ENCODE measurements at regions not wholly inside any gene's neighbourhood (a gene's known extent, or its start where the extent isn't known, plus 50 kb on each side); places are given as distances from the start of the nearest gene placed in this dataset.

GRCh38 chr11:90669094-90669493, 446.2 kb upstream of the CHORDC1 start:
- H3K36me3 ChIP-seq (ENCODE audit: low read depth, low read length) = no peaks in the 10 kb centered on the region
- no peak overlapping the region for H2AFZ ChIP-seq (ENCODE audit: low read length)
- TF ChIP-seq EZH2 (IDR thresholded peaks at IDR 0.05; ENCODE audit: low read length, unreplicated experiment) (no peak), EZH2phosphoT487 (IDR thresholded peaks at IDR 0.05; ENCODE audit: borderline replicate concordance, low read length) (no peak), CTCF (conservative IDR thresholded peaks at IDR 0.05; ENCODE audit: low read depth, low read length) (no peak)
- intact Hi-C loops (cut with micrococcal nuclease) = no loop called here
- H3K9ac ChIP-seq (ENCODE audit: low read length) = no peak overlapping the region
- H3F3A ChIP-seq (ENCODE audit: low read length, unreplicated experiment) = no peaks in the 10 kb centered on the region
- no peak overlapping the region for H3K27ac ChIP-seq (ENCODE audit: low read length)
- no peaks in the 10 kb centered on the region for H3K79me2 ChIP-seq (ENCODE audit: low read length)
- no peaks in the 10 kb centered on the region for H3K9me3 ChIP-seq (ENCODE audit: low read length)
- H4K20me1 ChIP-seq (ENCODE audit: low read length) = no peaks in the 10 kb centered on the region
- CTCF ChIA-PET = no interaction called here
- H3K9me2 ChIP-seq (replicated peaks; ENCODE audit: low read length) = no peaks in the 10 kb centered on the region
- H3K4me1 ChIP-seq (ENCODE audit: insufficient read depth, low read length) = no peaks in the 10 kb centered on the region
- ATAC-seq (no peak), DNase-seq (no peak)
- H3K4me2 ChIP-seq (ENCODE audit: low read length) = no peak overlapping the region
- no peak overlapping the region for H3K4me3 ChIP-seq (ENCODE audit: low read length)
- no peaks in the 10 kb centered on the region for H3K27me3 ChIP-seq (ENCODE audit: low read length)
- POLR2A ChIA-PET (ENCODE audit: unreplicated experiment) = no interaction called here
- BruUV-seq (replicated peaks) = no TSS peak

GRCh38 chr11:90668502-90668901, 445.7 kb upstream of the CHORDC1 start:
- no peaks in the 10 kb centered on the region for H3K36me3 ChIP-seq (ENCODE audit: low read depth, low read length)
- no peaks in the 10 kb centered on the region for H3K9me3 ChIP-seq (ENCODE audit: low read length)
- H3K4me1 ChIP-seq (ENCODE audit: insufficient read depth, low read length) = no peaks in the 10 kb centered on the region
- CTCF ChIA-PET = no interaction called here
- no peak overlapping the region for H3K27ac ChIP-seq (ENCODE audit: low read length)
- no peaks in the 10 kb centered on the region for H3K79me2 ChIP-seq (ENCODE audit: low read length)
- no TSS peak for BruUV-seq (replicated peaks)
- H3K4me2 ChIP-seq (ENCODE audit: low read length) = no peak overlapping the region
- no peak for DNase-seq
- POLR2A ChIA-PET (ENCODE audit: unreplicated experiment) = no interaction called here
- ATAC-seq = no peak
- intact Hi-C loops (cut with micrococcal nuclease) = no loop called here
- H3K9ac ChIP-seq (ENCODE audit: low read length) = no peak overlapping the region
- H3K9me2 ChIP-seq (replicated peaks; ENCODE audit: low read length) = no peaks in the 10 kb centered on the region
- no peak for TF ChIP-seq CTCF (conservative IDR thresholded peaks at IDR 0.05; ENCODE audit: low read depth, low read length)
- no peak for TF ChIP-seq EZH2phosphoT487 (IDR thresholded peaks at IDR 0.05; ENCODE audit: borderline replicate concordance, low read length)
- no peak for TF ChIP-seq EZH2 (IDR thresholded peaks at IDR 0.05; ENCODE audit: low read length, unreplicated experiment)
- H3K27me3 ChIP-seq (ENCODE audit: low read length) = no peaks in the 10 kb centered on the region
- no peak overlapping the region for H3K4me3 ChIP-seq (ENCODE audit: low read length)
- no peaks in the 10 kb centered on the region for H4K20me1 ChIP-seq (ENCODE audit: low read length)
- no peak overlapping the region for H2AFZ ChIP-seq (ENCODE audit: low read length)
- H3F3A ChIP-seq (ENCODE audit: low read length, unreplicated experiment) = no peaks in the 10 kb centered on the region

- no peaks in the 10 kb centered on the region for H3K9me3 ChIP-seq (ENCODE audit: low read length)
- H3K4me3 ChIP-seq (ENCODE audit: low read length) = no peak overlapping the region
- H2AFZ ChIP-seq (ENCODE audit: low read length) = no peak overlapping the region
- ATAC-seq (no peak), DNase-seq (no peak)
- no peak overlapping the region for H3K27ac ChIP-seq (ENCODE audit: low read length)
- H4K20me1 ChIP-seq (ENCODE audit: low read length) = no peaks in the 10 kb centered on the region
- H3K9me2 ChIP-seq (replicated peaks; ENCODE audit: low read length) = no peaks in the 10 kb centered on the region
- H3F3A ChIP-seq (ENCODE audit: low read length, unreplicated experiment) = no peaks in the 10 kb centered on the region
- H3K4me1 ChIP-seq (ENCODE audit: insufficient read depth, low read length) = no peaks in the 10 kb centered on the region
- no peaks in the 10 kb centered on the region for H3K79me2 ChIP-seq (ENCODE audit: low read length)
- intact Hi-C loops (cut with micrococcal nuclease) = no loop called here
- no TSS peak for BruUV-seq (replicated peaks)
- H3K4me2 ChIP-seq (ENCODE audit: low read length) = no peak overlapping the region
- no peaks in the 10 kb centered on the region for H3K36me3 ChIP-seq (ENCODE audit: low read depth, low read length)
- POLR2A ChIA-PET (ENCODE audit: unreplicated experiment) = no interaction called here
- no peak overlapping the region for H3K9ac ChIP-seq (ENCODE audit: low read length)
- H3K27me3 ChIP-seq (ENCODE audit: low read length) = no peaks in the 10 kb centered on the region
- CTCF ChIA-PET = no interaction called here
- no peak for TF ChIP-seq EZH2phosphoT487 (IDR thresholded peaks at IDR 0.05; ENCODE audit: borderline replicate concordance, low read length)
- TF ChIP-seq EZH2 (IDR thresholded peaks at IDR 0.05; ENCODE audit: low read length, unreplicated experiment) = no peak
- TF ChIP-seq CTCF (conservative IDR thresholded peaks at IDR 0.05; ENCODE audit: low read depth, low read length) = no peak
Measured at GRCh38 chr11:90661233-90661632, 438.4 kb upstream of the CHORDC1 start.
